ENCODE measurements at regions not wholly inside any gene's neighbourhood (a gene's known extent, or its start where the extent isn't known, plus 50 kb on each side); places are given as distances from the start of the nearest gene placed in this dataset.

DNA sequence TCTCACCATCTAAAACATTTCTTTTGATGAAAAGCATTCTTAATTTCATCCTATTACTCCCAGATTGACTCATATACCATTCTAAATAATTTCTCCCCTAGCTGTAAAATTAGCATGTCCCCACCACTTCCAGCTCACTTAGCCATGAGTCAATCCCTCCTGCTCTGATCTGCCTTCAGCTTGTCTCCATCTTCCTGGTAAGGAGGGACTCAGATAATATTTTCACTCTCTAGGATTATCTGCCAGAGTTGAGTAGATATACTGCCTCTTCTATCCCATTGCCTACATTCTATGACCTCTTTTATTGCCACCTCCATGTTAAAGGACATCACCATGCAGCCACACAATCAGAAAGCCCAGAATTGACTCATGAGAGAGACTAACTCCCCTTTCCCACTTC lies 348.8 kb upstream of the POU3F2 start:
- DNase-seq = no peak

DNA sequence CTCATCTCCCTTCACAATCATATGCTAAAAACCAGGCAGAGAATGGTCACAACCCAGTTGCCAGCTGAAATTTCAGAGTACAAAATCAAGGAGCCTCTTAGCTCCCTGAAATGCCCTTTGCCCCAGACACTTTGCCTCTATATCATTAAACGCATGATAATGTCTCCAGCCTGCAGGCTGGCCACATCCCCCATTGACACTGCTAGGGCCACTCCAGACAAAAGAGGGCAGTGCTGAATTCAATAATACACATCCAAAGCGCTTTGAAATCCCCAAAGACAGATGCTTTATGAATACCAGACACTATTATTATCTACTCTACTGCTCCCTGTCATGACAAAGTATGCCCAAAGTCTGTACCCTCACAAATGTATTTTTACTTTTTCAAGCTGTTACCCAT lies 348.3 kb upstream of the POU3F2 start:
- no peak for DNase-seq

DNA sequence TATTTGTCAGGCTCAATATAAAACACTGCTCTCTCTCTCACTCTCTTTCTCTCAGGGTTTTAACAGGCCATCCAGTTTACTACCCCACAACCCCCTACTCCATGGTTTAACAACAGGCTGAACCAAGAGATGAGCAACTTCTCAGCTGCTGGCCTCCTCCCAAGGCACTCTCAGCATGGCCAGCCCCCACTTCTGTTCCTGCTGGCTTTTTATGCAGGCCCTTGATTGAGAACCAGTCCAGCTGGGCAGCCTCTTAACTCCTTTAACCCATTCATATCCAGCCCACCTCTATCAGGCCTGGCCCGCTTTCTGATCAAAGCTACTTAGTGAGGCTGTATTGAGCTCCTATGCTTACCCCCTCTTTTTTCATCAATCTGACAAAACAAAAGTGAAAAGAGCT lies 346.8 kb upstream of the POU3F2 start:
- no peak for DNase-seq

DNA sequence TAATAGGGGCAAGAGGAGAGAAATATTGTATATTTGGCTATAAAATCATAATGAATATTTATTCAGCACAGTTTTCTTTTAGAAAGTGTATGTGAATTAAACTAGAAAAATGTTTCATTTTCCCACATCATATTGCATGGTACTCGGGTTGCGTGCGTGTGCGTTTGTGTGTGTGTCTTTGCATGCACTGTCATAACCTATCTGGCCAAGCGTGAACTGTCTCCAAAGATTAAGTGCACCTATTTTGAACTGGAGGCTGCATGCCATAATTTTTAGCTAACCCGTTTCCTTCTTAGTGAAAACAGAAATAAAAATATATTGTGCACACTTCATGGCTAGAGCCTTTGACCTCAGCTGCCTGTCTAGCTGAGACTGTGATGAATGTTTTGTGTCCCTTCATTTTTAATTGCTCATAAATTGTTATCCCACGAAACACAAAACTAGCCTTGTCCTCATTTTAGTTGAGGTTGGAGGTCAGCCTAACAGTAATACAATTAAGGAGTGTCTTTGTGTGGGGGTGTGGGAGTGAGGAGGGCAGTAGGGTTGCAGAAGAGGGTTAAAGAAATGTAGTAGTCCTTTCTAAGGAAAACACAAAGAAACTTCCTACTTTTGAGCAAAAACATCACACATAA lies 336.1 kb upstream of the POU3F2 start:
- no peak for DNase-seq

DNA sequence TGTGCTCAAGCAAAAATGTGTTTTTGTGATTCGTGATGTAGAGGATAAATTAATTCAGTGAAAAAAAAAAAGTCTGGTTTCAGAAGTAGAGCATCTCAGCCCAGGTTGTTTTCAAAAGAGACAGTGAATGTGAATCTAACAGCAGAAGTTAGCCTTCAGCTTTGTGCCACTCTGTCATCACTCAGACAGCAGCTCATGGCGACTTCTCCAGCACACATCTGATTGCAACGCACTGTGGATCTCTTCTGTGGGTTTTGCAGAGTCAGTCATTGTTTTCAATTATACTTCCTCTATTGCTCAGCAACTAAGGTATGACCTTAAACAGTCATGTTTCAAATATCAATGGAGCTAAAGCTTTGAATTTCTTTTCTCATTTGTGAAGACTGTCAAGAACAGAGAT lies 335.5 kb upstream of the POU3F2 start:
- peak; percentile 31 to 41 for DNase-seq

DNA sequence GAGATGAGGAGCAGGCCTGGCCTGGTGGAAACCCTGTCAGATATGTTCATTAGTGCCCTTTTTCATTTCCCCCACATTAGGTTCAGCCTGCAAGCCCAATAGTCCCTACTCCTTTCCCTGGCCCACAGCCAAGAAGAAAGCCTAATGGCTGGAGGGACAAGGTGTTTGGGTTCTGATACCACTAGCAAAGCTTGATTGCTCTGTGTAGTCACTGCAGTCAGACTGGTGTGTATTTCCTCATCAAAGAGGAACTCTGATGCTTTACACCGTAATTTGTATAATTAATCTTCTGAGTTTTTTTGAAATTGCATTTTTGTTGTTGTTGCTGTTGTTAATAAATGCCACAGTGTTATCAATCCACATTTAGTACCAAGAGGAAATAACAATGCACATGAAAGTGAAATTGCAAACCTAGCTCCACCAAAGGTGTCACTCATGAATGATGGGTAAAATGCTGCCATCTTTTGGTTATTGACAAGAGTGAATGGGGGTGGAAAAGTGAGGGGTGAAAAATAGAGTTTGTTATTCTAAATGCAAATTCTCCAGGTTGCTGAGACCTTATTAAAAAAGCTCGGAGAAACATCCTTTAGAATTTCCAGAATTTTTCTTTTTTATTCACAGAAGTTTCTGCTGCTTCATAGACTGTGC lies 320.2 kb upstream of the POU3F2 start:
- peak in 1 of 2 experiments; percentile 1 for DNase-seq

DNA sequence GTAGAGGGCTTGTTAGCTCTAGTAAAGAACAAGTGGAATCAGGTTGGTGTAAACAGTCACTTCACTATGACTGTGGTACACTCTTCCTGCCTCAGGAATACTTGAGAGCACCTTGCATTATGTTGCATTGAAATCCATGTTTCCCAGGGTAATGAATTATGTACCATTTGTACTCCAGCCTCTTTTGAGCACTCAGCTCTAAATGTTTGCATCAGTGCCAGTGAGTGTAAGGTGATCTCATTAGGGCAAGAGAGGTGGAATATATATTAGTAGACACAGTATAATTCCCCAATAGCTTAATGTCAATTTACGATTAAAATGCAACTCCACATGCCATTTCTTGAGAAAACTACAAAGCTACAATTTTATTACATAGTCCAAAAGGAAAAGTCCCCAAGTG lies 319.6 kb upstream of the POU3F2 start:
- DNase-seq = no peak

DNA sequence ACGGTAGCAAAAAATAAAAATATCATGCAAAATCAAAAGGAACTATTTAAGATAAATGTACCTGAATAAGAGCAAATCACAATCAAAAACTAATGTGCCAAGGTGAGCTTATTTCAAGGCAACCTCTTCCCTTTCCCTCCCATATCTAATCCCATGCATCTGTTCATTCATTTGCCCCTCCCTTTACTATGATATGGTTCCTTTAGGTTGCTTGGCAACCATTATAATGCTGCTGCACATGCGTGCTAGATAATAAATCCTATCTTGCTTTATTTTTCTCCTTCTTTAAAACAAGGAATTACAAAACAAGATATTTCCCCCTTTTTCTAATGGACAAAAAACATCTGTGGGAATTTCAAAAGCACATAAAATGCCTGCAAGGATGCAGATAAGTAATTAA lies 318.2 kb upstream of the POU3F2 start:
- DNase-seq = no peak

DNA sequence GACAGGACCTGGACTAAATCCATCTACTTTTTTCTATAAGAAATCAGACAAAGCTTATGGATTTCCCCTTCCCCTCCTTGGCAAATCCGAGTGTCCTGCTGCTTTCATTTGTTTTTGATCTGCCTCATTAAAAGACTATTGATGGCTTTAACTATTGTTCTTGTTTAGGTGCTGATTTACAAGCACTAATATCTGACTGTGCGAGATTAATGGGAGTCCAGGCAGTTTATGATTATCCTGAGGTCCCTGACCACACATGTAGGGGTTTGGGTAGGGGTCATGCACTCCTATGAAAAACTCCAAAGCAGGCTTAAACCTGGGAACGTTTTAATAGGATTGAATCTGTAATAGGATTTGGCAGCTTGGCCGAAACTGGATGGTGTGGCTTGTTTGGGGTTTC lies 317.5 kb upstream of the POU3F2 start:
- DNase-seq = no peak

DNA sequence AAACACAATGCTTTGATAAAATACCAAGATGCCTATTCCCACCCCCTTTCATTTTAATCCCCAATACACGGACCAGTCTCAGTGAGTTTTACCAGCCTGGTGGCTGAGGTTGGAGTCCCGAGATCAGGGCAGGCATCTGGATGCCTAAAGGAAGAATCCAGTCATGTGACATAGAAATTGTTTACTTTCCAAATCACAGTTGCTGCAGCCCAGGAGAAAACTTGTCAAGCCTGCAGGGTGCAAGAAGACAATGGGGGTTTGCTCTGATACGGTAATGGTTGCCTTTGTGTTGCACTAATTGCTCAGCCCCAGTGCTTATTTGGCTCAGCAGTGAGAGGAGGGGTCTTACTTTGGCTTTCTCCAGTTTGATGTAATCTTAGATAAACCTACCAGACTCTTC lies 308.5 kb upstream of the POU3F2 start:
- no peak for DNase-seq

DNA sequence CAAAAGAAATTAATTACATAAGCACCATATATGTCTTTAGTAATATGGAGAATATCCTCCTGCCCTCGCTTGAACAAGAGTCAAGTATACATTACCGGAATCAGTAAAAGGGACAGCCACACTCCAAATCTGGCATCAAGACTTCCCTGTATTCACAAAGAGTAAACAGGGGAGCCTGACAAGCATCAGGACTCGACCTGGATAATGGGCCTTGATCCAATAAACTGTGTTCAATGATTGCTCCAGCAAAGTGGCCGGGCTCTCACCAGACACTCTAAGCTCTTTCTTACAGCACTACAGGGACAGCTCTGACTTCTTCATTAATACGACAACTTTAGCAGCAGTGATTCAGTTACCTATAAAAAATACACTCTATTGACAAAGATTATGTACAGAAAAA lies 307.9 kb upstream of the POU3F2 start:
- no peak for DNase-seq

DNA sequence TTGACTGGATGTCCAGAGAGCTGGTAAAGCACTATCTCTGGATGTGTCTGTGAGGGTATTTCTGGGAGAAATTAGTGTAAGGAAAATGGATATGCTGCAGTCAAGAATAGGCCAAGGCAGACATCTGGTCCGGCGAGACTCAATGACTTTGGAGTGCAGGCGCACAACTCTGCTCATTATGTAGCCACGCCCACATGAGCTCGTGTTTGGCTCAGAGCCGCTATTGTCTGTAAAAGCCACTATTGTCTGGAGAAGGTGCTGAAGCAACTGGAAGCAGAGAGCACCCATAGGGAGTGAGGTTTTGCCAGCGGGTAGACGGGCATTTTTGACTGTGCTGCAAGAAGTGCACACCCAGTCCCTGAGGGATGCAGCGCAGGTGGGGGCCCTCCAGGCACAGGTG lies 305.0 kb upstream of the POU3F2 start:
- DNase-seq = no peak

DNA sequence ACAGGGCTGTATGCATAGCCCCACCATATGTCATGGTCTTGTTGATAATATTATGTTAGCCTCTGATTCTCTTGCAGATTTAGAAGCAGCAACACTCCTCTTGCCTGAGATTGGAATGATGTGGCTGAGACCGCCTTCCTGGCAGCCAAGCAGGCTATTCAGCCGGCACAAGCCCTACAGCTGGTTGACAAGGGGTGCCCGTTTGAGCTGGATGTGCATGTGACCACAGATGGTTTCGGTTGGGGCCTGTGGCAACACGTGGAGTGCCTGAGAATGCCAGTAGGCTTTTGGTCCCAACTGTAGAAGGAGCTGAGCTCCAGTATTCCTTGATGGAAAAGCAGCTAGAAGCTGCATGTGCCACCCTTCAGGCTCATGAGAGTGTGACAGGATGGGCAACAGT lies 303.6 kb upstream of the POU3F2 start:
- no peak for DNase-seq

DNA sequence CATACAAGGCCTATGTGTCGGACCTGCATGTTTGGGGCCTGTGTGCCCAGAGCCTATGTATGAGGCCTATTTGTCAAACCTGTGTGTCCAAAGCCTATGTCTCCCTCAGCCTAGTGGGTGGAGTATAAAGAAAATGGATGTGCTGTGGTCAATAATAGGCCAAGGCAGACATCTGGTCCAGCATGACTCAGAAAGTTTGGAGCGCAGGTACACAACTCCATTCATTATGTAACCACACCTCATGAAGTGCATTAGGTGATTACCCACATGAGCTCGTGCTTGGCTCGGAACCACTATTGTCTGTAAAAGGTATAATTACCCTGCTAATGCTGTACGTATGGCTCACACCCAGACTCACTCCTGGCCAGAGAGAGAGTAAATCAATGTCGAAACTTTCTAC lies 302.4 kb upstream of the POU3F2 start:
- no peak for DNase-seq

DNA sequence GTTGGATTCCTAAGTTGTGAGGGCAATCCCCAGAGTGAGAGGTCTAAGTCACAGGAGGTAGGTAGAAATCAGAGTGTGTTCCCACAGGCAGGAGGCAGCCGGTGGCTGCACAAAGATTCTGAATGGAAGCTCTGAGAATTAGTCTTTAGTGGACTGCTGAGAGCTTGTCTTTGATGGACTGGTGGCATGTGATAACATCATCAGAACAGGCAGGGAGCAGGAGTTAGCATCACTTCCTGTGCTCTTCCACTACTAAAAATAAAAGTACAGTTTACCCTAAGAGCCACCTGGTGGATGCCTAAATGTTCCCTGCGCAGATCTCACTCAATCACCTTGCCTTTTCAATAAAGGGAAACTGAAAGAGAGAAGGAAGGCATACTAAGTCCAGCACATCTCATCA lies 294.6 kb upstream of the POU3F2 start:
- no peak for DNase-seq

DNA sequence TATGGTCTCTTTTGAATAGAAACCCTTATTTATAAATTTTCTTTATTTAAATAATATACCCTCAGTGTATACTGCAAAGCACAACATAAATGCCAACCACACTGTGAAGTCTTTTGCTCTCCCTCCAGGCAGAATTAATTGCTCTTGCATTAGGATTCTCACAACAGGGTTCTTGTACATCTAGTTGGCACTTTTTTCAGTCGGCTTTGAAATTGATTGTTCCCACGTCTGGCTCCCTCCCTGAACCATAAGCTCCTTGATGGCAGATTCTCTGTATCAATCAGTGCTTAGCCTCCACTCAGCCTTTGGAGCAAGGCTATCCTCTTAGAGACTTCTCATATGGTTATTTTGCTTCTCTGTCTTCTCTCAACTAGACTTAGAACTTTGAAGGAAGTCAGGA lies 288.0 kb upstream of the POU3F2 start:
- DNase-seq = no peak

DNA sequence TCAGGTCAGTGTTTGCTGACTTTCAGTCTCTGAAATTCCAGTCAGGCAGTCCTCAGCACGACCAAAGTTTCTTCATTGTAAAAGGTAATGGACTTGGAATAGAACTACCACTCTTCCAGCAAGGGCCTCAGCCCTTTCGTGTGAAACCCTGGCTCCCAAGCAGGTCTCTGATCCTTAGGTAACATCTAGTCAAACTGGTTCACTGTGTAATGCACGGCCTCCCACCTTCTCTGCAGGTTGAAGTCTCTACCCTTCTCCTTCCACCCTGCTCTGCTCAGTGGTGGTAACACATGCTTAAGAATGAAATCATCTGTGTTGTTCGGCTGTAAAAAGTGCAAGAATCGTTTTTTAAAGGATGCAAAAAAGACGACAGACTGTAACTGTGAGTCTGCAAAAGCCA lies 287.2 kb upstream of the POU3F2 start:
- no peak for DNase-seq

DNA sequence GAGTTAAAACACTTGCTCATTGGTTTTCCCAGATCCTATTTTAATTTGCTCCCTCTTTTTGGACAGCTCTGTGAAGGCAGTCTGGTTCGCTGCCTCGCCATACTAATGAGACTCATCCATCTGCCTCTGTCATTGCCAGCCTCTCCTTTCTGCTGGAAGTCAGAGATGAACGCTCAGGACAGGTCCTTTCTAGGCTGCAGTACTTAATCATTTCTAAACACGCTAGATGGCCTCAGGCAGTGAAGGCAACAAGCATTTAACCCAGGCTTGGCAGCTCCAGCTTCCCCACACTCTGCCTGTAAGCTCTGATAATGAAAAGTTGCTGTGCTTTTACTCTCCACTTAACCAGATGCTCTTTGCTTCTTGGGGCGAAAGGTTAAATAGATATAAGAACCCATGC lies 286.7 kb upstream of the POU3F2 start:
- no peak for DNase-seq

DNA sequence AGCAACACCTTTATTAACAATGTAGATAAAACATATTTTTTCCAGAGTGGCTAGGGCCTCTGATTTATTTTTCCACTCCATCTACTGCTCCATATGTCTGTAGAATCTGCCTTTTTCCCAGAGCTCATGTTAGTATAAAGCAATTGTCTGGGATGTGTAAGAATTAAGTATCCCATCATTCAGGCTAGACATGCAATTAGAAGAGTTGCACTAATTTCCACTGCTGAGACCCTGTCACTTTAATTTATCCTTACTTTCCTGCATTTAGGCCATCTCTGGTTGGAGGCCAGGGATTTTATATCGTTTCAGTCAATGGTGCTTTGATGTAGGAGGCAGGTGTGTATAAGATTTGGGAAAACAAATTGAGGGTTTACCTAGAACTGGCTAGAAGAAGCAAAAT lies 286.1 kb upstream of the POU3F2 start:
- no peak for DNase-seq

DNA sequence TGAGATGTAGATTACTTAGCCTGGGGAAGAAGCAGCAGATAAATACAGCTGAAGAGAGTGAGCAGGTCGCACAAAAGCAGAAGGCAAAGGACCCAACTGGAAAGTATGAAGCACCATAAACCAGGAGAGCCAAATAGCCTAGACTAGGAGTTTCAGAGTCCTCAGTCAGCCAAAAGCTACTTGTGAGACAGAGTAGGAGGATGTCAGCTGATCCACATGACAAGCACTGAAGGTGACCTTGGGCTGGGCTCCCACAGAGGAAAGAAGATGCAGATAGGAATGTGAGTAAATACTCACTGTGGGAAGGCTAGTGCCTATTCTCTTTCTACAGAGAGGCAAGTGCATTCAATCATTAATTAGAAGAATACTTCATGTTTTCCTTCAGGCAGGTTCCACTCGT lies 274.0 kb upstream of the POU3F2 start:
- no peak for DNase-seq

DNA sequence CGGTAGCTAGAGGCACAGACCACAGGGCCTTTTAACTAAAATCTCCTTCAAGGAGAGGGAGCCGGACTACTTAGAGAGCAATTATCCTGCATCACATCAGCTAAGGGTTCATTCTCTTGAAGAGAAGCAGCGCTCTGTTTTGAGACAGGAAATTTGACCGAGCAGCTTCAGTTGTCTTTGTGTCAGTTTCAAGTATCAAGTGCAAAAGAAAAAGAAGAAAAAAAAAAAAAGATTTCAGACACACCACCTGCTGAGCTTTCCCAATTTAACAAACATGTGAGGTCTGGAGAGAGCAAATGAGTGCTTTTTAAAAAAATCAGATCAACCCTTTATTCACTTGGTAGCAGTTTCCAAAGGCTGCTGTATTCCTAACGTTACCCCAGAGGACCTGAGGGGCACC lies 273.5 kb upstream of the POU3F2 start:
- DNase-seq = no peak

DNA sequence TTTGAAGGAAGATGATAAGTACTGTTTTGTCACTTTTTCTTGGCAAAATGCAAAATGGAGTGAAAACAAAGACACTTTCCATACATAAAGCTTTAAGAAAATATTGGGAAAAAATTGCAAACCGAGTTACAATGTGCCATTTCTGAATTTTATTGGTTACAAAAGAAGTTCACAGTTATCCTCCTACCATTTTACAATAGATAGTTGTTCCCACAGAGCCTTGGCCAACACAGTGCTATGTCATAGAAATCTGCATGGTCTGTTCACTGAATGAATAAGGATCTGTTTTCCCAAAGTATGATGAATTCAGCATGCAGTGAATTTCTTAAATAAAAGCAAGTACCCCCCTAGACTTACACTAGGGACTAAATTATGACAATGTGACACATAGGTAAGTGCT lies 268.2 kb upstream of the POU3F2 start:
- no peak for DNase-seq

DNA sequence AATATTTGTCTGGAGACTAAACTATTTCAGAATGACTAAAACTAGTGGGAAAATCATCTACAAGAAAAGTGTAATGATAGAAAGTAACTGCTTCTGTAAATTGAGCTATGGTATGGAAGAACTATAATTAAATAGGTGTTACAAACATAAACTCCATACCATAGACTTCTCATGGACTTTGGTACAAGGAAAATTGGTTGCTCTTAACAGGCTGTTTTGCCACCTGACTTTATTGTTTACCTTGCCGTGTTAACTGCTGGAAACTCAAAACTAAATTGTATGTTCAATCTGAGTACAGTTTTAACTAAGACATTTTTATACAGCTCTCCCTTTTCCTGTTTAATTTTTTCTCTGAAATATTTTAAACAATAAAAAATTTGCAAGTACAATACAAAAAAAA lies 261.8 kb upstream of the POU3F2 start:
- no peak for DNase-seq

DNA sequence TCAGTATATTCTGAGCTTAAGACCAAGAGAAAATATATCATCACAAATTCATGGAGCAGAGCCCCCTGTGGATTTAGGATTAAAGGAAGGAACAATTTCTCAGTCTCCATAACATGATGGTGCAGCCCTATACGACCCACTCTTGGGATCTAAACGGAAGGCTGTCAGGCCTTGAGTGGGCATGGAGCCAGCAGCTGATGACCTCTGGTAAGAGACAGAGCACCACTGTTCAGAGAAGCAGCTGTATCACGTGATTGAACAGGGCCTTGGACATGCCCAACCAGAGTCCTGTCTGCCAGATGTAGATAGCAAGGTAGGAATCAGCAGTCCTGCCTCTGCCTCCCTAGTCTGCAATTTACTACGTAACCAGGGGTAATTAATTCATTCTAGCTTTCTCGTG lies 259.4 kb upstream of the POU3F2 start:
- no peak for DNase-seq

DNA sequence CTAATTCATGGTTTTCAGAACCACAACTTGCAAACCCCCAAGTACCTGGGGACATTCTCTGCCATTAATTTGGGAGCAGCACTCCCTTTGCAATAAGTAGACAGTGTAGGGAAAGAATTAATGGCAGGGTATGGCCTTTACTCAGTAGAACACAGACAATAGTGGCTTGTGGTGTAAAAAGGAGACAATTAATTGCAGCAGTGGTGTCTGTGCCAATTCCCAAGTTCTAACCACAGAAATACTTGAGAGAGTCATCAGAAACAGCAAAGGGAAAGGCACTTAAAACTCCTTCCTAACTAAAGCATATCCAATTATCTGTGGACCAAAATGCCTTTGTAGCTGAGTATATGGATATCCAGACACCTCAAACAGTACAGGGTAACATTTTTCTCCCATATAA lies 257.6 kb upstream of the POU3F2 start:
- DNase-seq = no peak
